H1 (cell line): ENCODE measurements at regions not wholly inside any gene's neighbourhood (a gene's known extent, or its start where the extent isn't known, plus 50 kb on each side); places are given as distances from the start of the nearest gene placed in this dataset.

Experiments
- CTCF ChIA-PET: fragments of 300-600 bp; sonication (Branson Sonifier 250); formaldehyde crosslinking; loops from one replicate; lab custom pipeline; 2021; ENCODE audit not compliant: partially characterized antibody; lab: Charles Lee
- POLR2A ChIA-PET: fragments of 300-600 bp; sonication (Branson Sonifier 250); formaldehyde crosslinking; loops from one replicate; lab custom pipeline; 2021; ENCODE audit warnings: inconsistent platforms; ENCODE audit not compliant: partially characterized antibody; lab: Charles Lee
- DNase-seq, 2 experiments: peaks; one replicate each; pipeline versions ENCODE4 v3.0.0 to v3.0.0-alpha.2; 2010 to 2022; ENCODE audit warnings: low spot score in 2 of 2, low read depth in 1 of 2, mixed read lengths in 1 of 2
- FAIRE-seq: peaks from 2 replicates; lab custom pipeline; 2011; peaks lifted over from hg19 to GRCh38; lab: Jason Lieb, UNC
- H2AFZ ChIP-seq: 2 replicates; pipeline ENCODE4 v1.8.1; 2012; ENCODE audit warnings: low read length, inconsistent platforms
- H2AK5ac ChIP-seq: 2 replicates; pipeline ENCODE4 v1.6.1; 2013; ENCODE audit warnings: low read depth, low read length
- H2BK120ac ChIP-seq: replicated peaks from 2 replicates; pipeline ENCODE3; 2013; ENCODE audit warnings: low read depth, low read length, inconsistent platforms
- H2BK12ac ChIP-seq: 2 replicates; pipeline ENCODE4 v1.6.1; 2013; ENCODE audit warnings: low read depth, low read length
- H2BK15ac ChIP-seq: 2 replicates; pipeline ENCODE4 v1.6.1; 2013; ENCODE audit warnings: low read length
- H2BK20ac ChIP-seq: 2 replicates; pipeline ENCODE4 v1.6.1; 2013; ENCODE audit warnings: low read length
- H2BK5ac ChIP-seq: 2 replicates; pipeline ENCODE4 v1.6.1; 2013; ENCODE audit warnings: low read depth, low read length
- H3K14ac ChIP-seq: 2 replicates; pipeline ENCODE4 v1.6.1; 2013; ENCODE audit warnings: inconsistent platforms; ENCODE audit not compliant: insufficient read length
- H3K18ac ChIP-seq: 2 replicates; pipeline ENCODE4 v1.6.1; 2013; ENCODE audit warnings: low read length; ENCODE audit errors: extremely low read depth
- H3K23ac ChIP-seq: 2 replicates; pipeline ENCODE4 v1.6.1; 2013; ENCODE audit warnings: inconsistent platforms; ENCODE audit not compliant: insufficient read length
- H3K23me2 ChIP-seq: 2 replicates; pipeline ENCODE4 v1.6.1; 2013; ENCODE audit warnings: low read depth, low read length
- H3K27ac ChIP-seq: 2 replicates; pipeline ENCODE4 v1.6.1; 2011; ENCODE audit warnings: low read depth, low read length, inconsistent platforms
- H3K27me3 ChIP-seq, 4 experiments: replicated peaks in 1 of 4; 1 replicate in 1 of 4; 2 replicates in 3 of 4; pipeline versions ENCODE4 v1.6.1 to v1.8.1; 2011 to 2013; ENCODE audit warnings: low read length in 3 of 4, mild to moderate bottlenecking in 3 of 4, inconsistent platforms in 2 of 4, mixed read lengths in 2 of 4, moderate library complexity in 1 of 4; ENCODE audit not compliant: control insufficient read depth in 3 of 4, insufficient read depth in 3 of 4; ENCODE audit errors: extremely low read depth in 1 of 4
- H3K36me3 ChIP-seq, 4 experiments: 2 replicates each; pipeline versions ENCODE4 v1.6.1 to v1.8.1; 2011 to 2013; ENCODE audit warnings: mild to moderate bottlenecking in 4 of 4, low read length in 3 of 4, moderate library complexity in 2 of 4, control low read depth in 1 of 4, inconsistent platforms in 1 of 4; ENCODE audit not compliant: insufficient read depth in 4 of 4, control insufficient read depth in 2 of 4
- H3K4ac ChIP-seq: replicated peaks from 2 replicates; pipeline ENCODE3; 2013; ENCODE audit warnings: low read length, low read depth, mixed read lengths, inconsistent platforms; ENCODE audit not compliant: insufficient read length
- H3K4me1 ChIP-seq, 4 experiments: replicated peaks in 1 of 4; 1 replicate in 1 of 4; 2 replicates in 3 of 4; pipeline versions ENCODE4 v1.6.1 to v1.8.1; 2011 to 2013; ENCODE audit warnings: low read length in 3 of 4, inconsistent platforms in 2 of 4, mixed read lengths in 1 of 4; ENCODE audit not compliant: insufficient read depth in 4 of 4, control insufficient read depth in 3 of 4
- H3K4me2 ChIP-seq, 2 experiments: 2 replicates each; pipeline versions ENCODE4 v1.6.1 to v1.8.1; 2011 to 2013; ENCODE audit warnings: low read depth in 2 of 2, low read length in 2 of 2, control low read depth in 1 of 2, inconsistent platforms in 1 of 2, mild to moderate bottlenecking in 1 of 2; ENCODE audit not compliant: insufficient read depth in 1 of 2
- H3K4me3 ChIP-seq, 4 experiments: fragments of 200-600, 300-600 bp in 1 of 4; sonication (generic), shearing (Covaris generic), sonication (Bioruptor Twin) in 1 of 4; 2 replicates each; pipeline versions ENCODE4 v1.5.1 to v1.8.1; 2011 to 2016; ENCODE audit warnings: low read length in 4 of 4, low read depth in 3 of 4, control low read depth in 2 of 4, inconsistent platforms in 2 of 4, mild to moderate bottlenecking in 2 of 4, mixed read lengths in 1 of 4, moderate library complexity in 1 of 4; ENCODE audit not compliant: insufficient read depth in 2 of 4; ENCODE audit errors: extremely low read depth in 1 of 4
- H3K56ac ChIP-seq: replicated peaks from 2 replicates; pipeline ENCODE3; 2013; ENCODE audit warnings: low read depth, mild to moderate bottlenecking, mixed read lengths, low read length, inconsistent platforms; ENCODE audit not compliant: insufficient read length
- H3K79me1 ChIP-seq: 2 replicates; pipeline ENCODE4 v1.6.1; 2013; ENCODE audit warnings: low read depth, low read length, control low read depth
- H3K79me2 ChIP-seq, 2 experiments: 2 replicates each; pipeline versions ENCODE4 v1.6.1 to v1.8.1; 2012 to 2013; ENCODE audit warnings: low read length in 2 of 2, mild to moderate bottlenecking in 2 of 2, inconsistent platforms in 1 of 2; ENCODE audit not compliant: insufficient read depth in 2 of 2, control insufficient read depth in 1 of 2
- H3K9ac ChIP-seq, 4 experiments: replicated peaks in 1 of 4; 1 replicate in 1 of 4; 2 replicates in 3 of 4; pipeline versions ENCODE4 v1.6.1 to v1.8.1; 2011 to 2013; ENCODE audit warnings: low read depth in 3 of 4, low read length in 3 of 4, control low read depth in 2 of 4, mild to moderate bottlenecking in 2 of 4, moderate library complexity in 2 of 4, inconsistent platforms in 1 of 4; ENCODE audit errors: extremely low read depth in 1 of 4
- H3K9me3 ChIP-seq, 2 experiments: 2 replicates each; pipeline versions ENCODE4 v1.6.1 to v1.8.1; 2012 to 2013; ENCODE audit warnings: mild to moderate bottlenecking in 2 of 2, moderate library complexity in 2 of 2, control low read depth in 1 of 2, inconsistent platforms in 1 of 2, low read depth in 1 of 2, low read length in 1 of 2, mixed read lengths in 1 of 2; ENCODE audit not compliant: insufficient read depth in 2 of 2
- H4K20me1 ChIP-seq, 2 experiments: replicated peaks in 1 of 2; 2 replicates each; pipeline versions ENCODE3 to v1.8.1; 2011 to 2013; ENCODE audit warnings: inconsistent platforms in 2 of 2, low read length in 2 of 2, mild to moderate bottlenecking in 1 of 2; ENCODE audit not compliant: insufficient read depth in 2 of 2, control insufficient read depth in 1 of 2
- H4K5ac ChIP-seq: 2 replicates; pipeline ENCODE4 v1.6.1; 2013; ENCODE audit warnings: low read length, low read depth, mixed read lengths, inconsistent platforms; ENCODE audit not compliant: insufficient read length
- H4K8ac ChIP-seq: 2 replicates; pipeline ENCODE4 v1.8.0; 2013; ENCODE audit warnings: mild to moderate bottlenecking, moderate library complexity, low read length, inconsistent platforms; ENCODE audit not compliant: insufficient read depth; ENCODE audit errors: extremely low read depth
- H4K91ac ChIP-seq: replicated peaks from 2 replicates; pipeline ENCODE3; 2013; ENCODE audit warnings: low read length, mixed read lengths, inconsistent platforms; ENCODE audit not compliant: insufficient read length
- CBX5 ChIP-seq: fragments of 300-800, 300-1000 bp; sonication (generic); IDR thresholded peaks from 2 replicates; pipeline ENCODE4 v1.7.1; 2016; ENCODE audit warnings: antibody characterized with exemption, low read length, low read depth
- HDAC6 ChIP-seq: IDR thresholded peaks from one replicate; pipeline ENCODE4 v1.7.1; 2012; ENCODE audit warnings: low read depth, mild to moderate bottlenecking, inconsistent platforms, low read length, moderate library complexity
- KDM4A ChIP-seq: IDR thresholded peaks from one replicate; pipeline ENCODE4 v1.7.1; 2012; ENCODE audit warnings: low read depth, mild to moderate bottlenecking, moderate library complexity, low read length, inconsistent platforms; ENCODE audit not compliant: severe bottlenecking
- RAD21 ChIP-seq, 2 experiments: IDR thresholded peaks in 1 of 2; conservative IDR thresholded peaks in 1 of 2; 2 replicates each; pipeline ENCODE4 v1.6.1; 2011; ENCODE audit warnings: low read depth in 2 of 2, low read length in 2 of 2, improper control_type of control experiment in 1 of 2, inconsistent platforms in 1 of 2, mild to moderate bottlenecking in 1 of 2, moderate library complexity in 1 of 2
- RBBP5 ChIP-seq: IDR thresholded peaks from 2 replicates; pipeline ENCODE4 v1.7.1; 2012; ENCODE audit warnings: low read depth, mild to moderate bottlenecking, inconsistent platforms, low read length, moderate library complexity, borderline replicate concordance
- SIN3A ChIP-seq, 2 experiments: IDR thresholded peaks in 1 of 2; conservative IDR thresholded peaks in 1 of 2; 2 replicates each; pipeline ENCODE4 v1.6.1; 2011 to 2012; ENCODE audit warnings: low read length in 2 of 2, improper control_type of control experiment in 1 of 2, low read depth in 1 of 2, mild to moderate bottlenecking in 1 of 2
- SIX5 ChIP-seq: IDR thresholded peaks from 2 replicates; pipeline ENCODE4 v1.6.1; 2011; ENCODE audit warnings: mild to moderate bottlenecking, low read depth, low read length
- SP2 ChIP-seq: IDR thresholded peaks from 2 replicates; pipeline ENCODE4 v1.6.1; 2012; ENCODE audit warnings: mild to moderate bottlenecking, low read length, inconsistent platforms
- YY1 ChIP-seq: IDR thresholded peaks from 2 replicates; pipeline ENCODE4 v1.6.1; 2011; ENCODE audit warnings: low read depth, mild to moderate bottlenecking, low read length
- WGBS, 2 experiments: shearing (Covaris generic) in 1 of 2; methylation state at CpG; one replicate each; pipeline versions ENCODE4 v1.1.6 to v1.1.7; 2013 to 2015; ENCODE audit warnings: low lambda C conversion rate in 2 of 2, mixed read lengths in 2 of 2, inconsistent platforms in 1 of 2, low coverage in 1 of 2, missing lambda C conversion rate in 1 of 2; ENCODE audit not compliant: insufficient replicate concordance in 2 of 2, insufficient coverage in 1 of 2, insufficient read length in 1 of 2; ENCODE audit errors: extremely low coverage in 1 of 2, missing lambda C conversion rate in 1 of 2; 5-methylcytosine and 5-hydroxymethylcytosine counted together

DNA sequence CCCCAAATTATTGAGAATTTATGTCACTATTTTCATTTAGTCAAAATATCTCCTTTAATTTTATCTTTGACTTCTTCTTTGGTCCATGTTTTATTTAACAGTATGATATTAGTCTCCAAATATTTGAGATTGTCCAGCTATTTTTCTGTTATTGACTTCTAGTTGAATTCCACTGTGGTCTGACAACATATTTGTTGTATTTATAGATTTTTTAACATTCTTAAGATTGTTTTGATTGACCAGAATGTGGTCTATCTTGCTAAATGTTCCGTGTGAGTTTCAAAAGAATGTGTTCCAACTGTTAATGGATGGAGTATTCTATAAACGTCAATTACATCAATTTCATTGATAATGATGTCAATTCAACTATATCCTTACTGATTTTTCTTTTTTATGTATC lies 1452.1 kb downstream of the SUCLG1 start:
- POLR2A ChIA-PET: no interaction called here
- H2AK5ac ChIP-seq: no peak overlapping the region

More for the DNA sequence above, 1452.1 kb downstream of the SUCLG1 start:
- no peak overlapping the region for H2BK12ac ChIP-seq
- no peaks in the 10 kb centered on the region for H3K9me3 ChIP-seq
- H2AFZ ChIP-seq: no peak overlapping the region
- H3K27ac ChIP-seq: no peak overlapping the region
- no peak overlapping the region for H3K18ac ChIP-seq
- H3K4me2 ChIP-seq: no peak overlapping the region
- FAIRE-seq (no peak), DNase-seq (no peak)
- H3K79me1 ChIP-seq: no peaks in the 10 kb centered on the region
- no peak overlapping the region for H2BK5ac ChIP-seq
- H3K23me2 ChIP-seq: no peaks in the 10 kb centered on the region; the same call in 1 of the 2 replicates
- TF ChIP-seq SIX5: no peak
- no peak for TF ChIP-seq HDAC6
- no peak for TF ChIP-seq YY1
- TF ChIP-seq SP2: no peak
- TF ChIP-seq RAD21 (IDR thresholded peaks at IDR 0.05 in 1 of 2, conservative IDR thresholded peaks at IDR 0.05 in 1 of 2; ENCODE audit: low read depth in 2 of 2, low read length in 2 of 2): no peak
- no peak for TF ChIP-seq RBBP5
- no peak for TF ChIP-seq SIN3A (conservative IDR thresholded peaks at IDR 0.05 in 1 of 2, IDR thresholded peaks at IDR 0.05 in 1 of 2; ENCODE audit: low read depth in 1 of 2, low read length in 2 of 2)
- no peak for TF ChIP-seq KDM4A
- TF ChIP-seq CBX5: no peak
- no peaks in the 10 kb centered on the region for H3K4me1 ChIP-seq
- WGBS, 2 experiments: 92% methylated on average over 2 of the region's 2 CpGs; no CpG with 5 or more reads in 1 of the 2 experiments
- no peak overlapping the region for H2BK20ac ChIP-seq
- no peak overlapping the region for H3K4ac ChIP-seq
- H3K56ac ChIP-seq: no peak overlapping the region
- no peak overlapping the region for H4K91ac ChIP-seq
- no peaks in the 10 kb centered on the region for H3K36me3 ChIP-seq
- CTCF ChIA-PET: no interaction called here
- no peak overlapping the region for H4K5ac ChIP-seq
- H3K4me3 ChIP-seq: no peak overlapping the region
- H2BK15ac ChIP-seq: no peak overlapping the region
- no peak overlapping the region for H3K14ac ChIP-seq
- no peak overlapping the region for H3K9ac ChIP-seq
- H3K23ac ChIP-seq: no peak overlapping the region
- H4K8ac ChIP-seq: no peak overlapping the region
- no peaks in the 10 kb centered on the region for H3K27me3 ChIP-seq
- no peaks in the 10 kb centered on the region for H4K20me1 ChIP-seq
- H3K79me2 ChIP-seq: no peaks in the 10 kb centered on the region
- no peak overlapping the region for H2BK120ac ChIP-seq
